SU-DHL-6 (cell line): ENCODE measurements at regions not wholly inside any gene's neighbourhood (a gene's known extent, or its start where the extent isn't known, plus 50 kb on each side); places are given as distances from the start of the nearest gene placed in this dataset.

Experiments used
- EZH2phosphoT487 ChIP-seq: fragments of 200-600 bp; sonication (generic), shearing (Covaris generic); conservative IDR thresholded peaks from 2 replicates; pipeline ENCODE4 v1.6.1; 2018; ENCODE audit warnings: mild to moderate bottlenecking, antibody characterized with exemption, low read length, moderate library complexity, mixed read lengths
- TF ChIP-seq, protein P1 (sequence below): fragments of 200-600 bp; sonication (generic); IDR thresholded peaks from one replicate; pipeline ENCODE4 v1.5.1; 2017; ENCODE audit warnings: antibody characterized with exemption, mild to moderate bottlenecking, low read length, moderate library complexity; ENCODE audit not compliant: insufficient read depth, poor library complexity, severe bottlenecking

DNA sequence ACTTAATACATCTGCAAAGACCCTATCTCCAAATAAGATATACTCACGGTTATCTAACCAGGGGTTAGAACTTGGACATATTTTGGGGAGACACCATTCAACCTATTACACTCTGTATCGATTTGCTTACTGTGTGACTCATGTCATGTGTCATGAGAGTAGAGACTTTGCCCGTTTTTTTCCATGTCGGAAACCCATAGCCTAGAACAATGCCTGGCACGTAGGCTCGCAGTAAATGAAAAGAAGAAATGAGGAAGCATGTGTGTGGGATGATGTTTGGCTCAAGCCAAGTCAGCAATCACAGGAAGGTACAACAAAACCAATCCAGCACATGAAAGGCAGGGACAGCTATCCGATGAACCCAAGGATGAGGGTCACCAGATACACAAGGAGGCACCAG is 94.6 kb upstream of the DNAH5 start:
- TF ChIP-seq, protein P1, sequence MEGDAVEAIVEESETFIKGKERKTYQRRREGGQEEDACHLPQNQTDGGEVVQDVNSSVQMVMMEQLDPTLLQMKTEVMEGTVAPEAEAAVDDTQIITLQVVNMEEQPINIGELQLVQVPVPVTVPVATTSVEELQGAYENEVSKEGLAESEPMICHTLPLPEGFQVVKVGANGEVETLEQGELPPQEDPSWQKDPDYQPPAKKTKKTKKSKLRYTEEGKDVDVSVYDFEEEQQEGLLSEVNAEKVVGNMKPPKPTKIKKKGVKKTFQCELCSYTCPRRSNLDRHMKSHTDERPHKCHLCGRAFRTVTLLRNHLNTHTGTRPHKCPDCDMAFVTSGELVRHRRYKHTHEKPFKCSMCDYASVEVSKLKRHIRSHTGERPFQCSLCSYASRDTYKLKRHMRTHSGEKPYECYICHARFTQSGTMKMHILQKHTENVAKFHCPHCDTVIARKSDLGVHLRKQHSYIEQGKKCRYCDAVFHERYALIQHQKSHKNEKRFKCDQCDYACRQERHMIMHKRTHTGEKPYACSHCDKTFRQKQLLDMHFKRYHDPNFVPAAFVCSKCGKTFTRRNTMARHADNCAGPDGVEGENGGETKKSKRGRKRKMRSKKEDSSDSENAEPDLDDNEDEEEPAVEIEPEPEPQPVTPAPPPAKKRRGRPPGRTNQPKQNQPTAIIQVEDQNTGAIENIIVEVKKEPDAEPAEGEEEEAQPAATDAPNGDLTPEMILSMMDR = no peak
- TF ChIP-seq EZH2phosphoT487 = no peak
